HK-2 (cell line): ENCODE measurements at regions not wholly inside any gene's neighbourhood (a gene's known extent, or its start where the extent isn't known, plus 50 kb on each side); places are given as distances from the start of the nearest gene placed in this dataset.

Source experiments
- DNase-seq: peaks from one replicate; pipeline ENCODE4 v3.0.0-alpha.2; 2018; ENCODE audit not compliant: unreplicated experiment

- no peak for DNase-seq
Observed at GRCh38 chr4:71156616-71157015, 163.2 kb downstream of the DCK start.

- DNase-seq, result no peak
Observed at GRCh38 chr4:71162386-71162785, 168.9 kb downstream of the DCK start.

GRCh38 chr4:71163317-71163716 is 169.9 kb downstream of the DCK start:
- no peak for DNase-seq

GRCh38 chr4:71167083-71167482 is 171.7 kb upstream of the SLC4A4 start:
- DNase-seq, result no peak

- DNase-seq, result no peak
Observed at GRCh38 chr4:71171592-71171991, 167.2 kb upstream of the SLC4A4 start.

GRCh38 chr4:71181332-71181731 is 157.5 kb upstream of the SLC4A4 start:
- no peak for DNase-seq

- DNase-seq, result no peak
Observed at GRCh38 chr4:71184195-71184781, 154.5 kb upstream of the SLC4A4 start.

- DNase-seq, result no peak
Observed at GRCh38 chr4:71185037-71185436, 153.8 kb upstream of the SLC4A4 start.

- DNase-seq, result no peak
Observed at GRCh38 chr4:71186257-71186565, 152.6 kb upstream of the SLC4A4 start.

GRCh38 chr4:71186566-71187403 is 152.0 kb upstream of the SLC4A4 start:
- DNase-seq, result peak; percentile 70

- DNase-seq, result peak; percentile 71
Observed at GRCh38 chr4:71187404-71188155, 151.2 kb upstream of the SLC4A4 start.

- peak; percentile 24 for DNase-seq
Observed at GRCh38 chr4:71188156-71188640, 150.6 kb upstream of the SLC4A4 start.

GRCh38 chr4:71188951-71189350 is 149.9 kb upstream of the SLC4A4 start:
- DNase-seq, result no peak

- DNase-seq, result no peak
Observed at GRCh38 chr4:71189471-71189870, 149.3 kb upstream of the SLC4A4 start.

- DNase-seq, result no peak
Observed at GRCh38 chr4:71194454-71194853, 144.4 kb upstream of the SLC4A4 start.

- peak; percentile 38 for DNase-seq
Observed at GRCh38 chr4:71195924-71196323, 142.9 kb upstream of the SLC4A4 start.

GRCh38 chr4:71198958-71199357 is 139.9 kb upstream of the SLC4A4 start:
- no peak for DNase-seq

- no peak for DNase-seq
Observed at GRCh38 chr4:71201057-71201456, 137.8 kb upstream of the SLC4A4 start.

- DNase-seq, result no peak
Observed at GRCh38 chr4:71201817-71202576, 136.8 kb upstream of the SLC4A4 start.

- no peak for DNase-seq
Observed at GRCh38 chr4:71202705-71203104, 136.1 kb upstream of the SLC4A4 start.

- no peak for DNase-seq
Observed at GRCh38 chr4:71204056-71204455, 134.8 kb upstream of the SLC4A4 start.

- DNase-seq, result no peak
Observed at GRCh38 chr4:71206763-71207162, 132.1 kb upstream of the SLC4A4 start.
